GM12872 (cell line): ENCODE measurements at regions not wholly inside any gene's neighbourhood (a gene's known extent, or its start where the extent isn't known, plus 50 kb on each side); places are given as distances from the start of the nearest gene placed in this dataset.

Experiments
- CTCF ChIP-seq: IDR thresholded peaks from 3 replicates; pipeline ENCODE4 v1.5.1; 2011; ENCODE audit warnings: low read depth, mild to moderate bottlenecking, low read length, moderate library complexity; ENCODE audit not compliant: insufficient read depth

GRCh38 chr7:84304407-84304806 is 109.8 kb upstream of the SEMA3A start:
- TF ChIP-seq CTCF = no peak

- no peak for TF ChIP-seq CTCF
These were observed 108.4 kb upstream of the SEMA3A start for GRCh38 chr7:84302949-84303348.

DNA sequence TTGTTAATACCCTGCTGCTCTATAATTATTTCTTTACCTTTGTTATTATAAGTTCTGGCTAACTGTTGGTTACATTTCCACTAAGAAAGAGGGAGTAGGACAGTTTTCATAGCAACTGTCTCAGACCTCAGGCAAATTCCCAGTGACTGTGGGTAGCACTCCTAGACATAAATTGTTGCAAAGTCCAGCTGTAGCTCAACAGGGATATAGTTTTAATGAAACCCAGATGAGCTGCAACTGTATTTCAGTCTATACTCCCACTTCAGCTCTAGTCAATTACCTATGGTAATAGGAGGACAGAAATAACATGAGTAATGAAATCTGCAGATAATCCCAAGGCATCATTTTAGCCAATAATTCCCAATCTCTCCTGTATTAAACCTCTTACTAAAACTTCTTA is 103.0 kb upstream of the SEMA3A start:
- TF ChIP-seq CTCF = no peak

DNA sequence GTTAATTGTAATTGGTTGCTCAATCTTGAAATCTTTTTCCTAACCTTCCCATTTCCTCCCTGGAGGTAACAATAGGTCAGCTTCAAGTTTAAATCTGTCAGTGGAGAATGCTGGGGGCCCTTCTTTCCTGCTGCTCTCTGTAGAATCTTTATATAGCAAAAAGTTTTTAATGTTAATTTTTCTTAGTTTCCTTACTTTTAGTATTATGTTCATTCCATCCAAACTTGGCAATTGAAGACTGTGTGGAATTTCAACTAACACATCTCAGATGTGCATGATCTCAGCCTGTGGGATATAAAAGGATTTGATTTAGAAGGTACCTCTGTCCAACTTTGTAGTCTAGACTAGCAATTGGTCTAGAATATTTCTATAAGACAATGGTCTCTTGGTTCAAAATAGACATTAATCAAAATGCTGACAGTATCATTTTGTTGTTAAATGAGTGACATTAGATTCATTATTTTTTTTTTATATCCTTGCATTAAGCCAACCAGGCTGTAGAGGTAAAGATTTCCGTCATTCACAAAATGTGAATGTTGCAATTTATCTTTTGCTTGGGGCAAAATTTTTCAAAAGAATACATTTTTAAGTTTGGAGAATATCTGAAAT is 100.4 kb upstream of the SEMA3A start:
- no peak for TF ChIP-seq CTCF

DNA sequence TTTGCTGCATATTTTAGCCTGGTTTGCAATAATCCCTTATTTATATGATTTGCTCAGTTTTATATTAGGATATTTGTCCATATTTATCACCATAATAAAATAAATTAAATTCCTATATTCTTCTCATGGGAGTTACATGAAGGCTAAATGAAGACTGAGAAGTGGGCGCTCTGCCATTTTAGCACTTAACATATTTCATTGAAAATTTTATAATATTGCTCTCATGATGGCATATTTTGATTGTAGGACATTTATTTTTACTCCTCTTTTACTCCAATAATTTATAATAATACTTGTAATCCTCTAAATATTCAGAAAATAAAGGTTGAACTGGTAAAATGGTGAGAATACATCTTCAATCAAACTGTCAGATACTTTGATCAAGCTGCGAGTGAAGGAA is 99.8 kb upstream of the SEMA3A start:
- no peak for TF ChIP-seq CTCF

DNA sequence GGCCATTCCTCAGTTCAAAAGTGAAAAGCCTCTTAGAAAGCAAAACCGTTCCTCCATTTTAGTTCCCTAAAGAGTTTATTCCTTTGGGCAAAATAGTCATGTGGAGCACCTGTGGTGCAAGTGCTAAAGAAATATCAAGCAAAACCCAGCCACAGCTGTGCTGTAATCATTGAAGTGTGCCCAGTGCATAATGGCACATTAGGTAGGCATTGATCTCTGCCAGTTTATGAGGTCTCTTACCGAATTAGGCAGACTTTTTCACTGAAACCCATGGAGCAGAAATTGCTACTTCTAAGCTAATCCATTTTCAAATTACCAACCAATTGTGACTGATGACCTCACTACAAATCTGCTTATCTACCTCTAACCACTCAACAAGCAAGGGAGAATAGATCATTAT is 97.2 kb upstream of the SEMA3A start:
- TF ChIP-seq CTCF = no peak

- TF ChIP-seq CTCF = no peak
These were observed 89.2 kb upstream of the SEMA3A start for GRCh38 chr7:84283798-84284197.
